GM18907 (cell line): ENCODE measurements at regions not wholly inside any gene's neighbourhood (a gene's known extent, or its start where the extent isn't known, plus 50 kb on each side); places are given as distances from the start of the nearest gene placed in this dataset.
"Not testable (repeated sequence)": the region's sequence is repeated elsewhere in the genome, so short reads cannot be mapped to it uniquely, and the experiment has no call there.

Experiments
- ATAC-seq: cut with Tn5 transposase; IDR thresholded peaks from one replicate; pipeline ENCODE4 v1.9.1; 2021; ENCODE audit warnings: mild to moderate bottlenecking, moderate library complexity; ENCODE audit not compliant: unreplicated experiment

GRCh38 chr7:142698429-142698828 is 50.8 kb upstream of the PRSS1 start:
- no peak for ATAC-seq

GRCh38 chr7:142697270-142697669 is 52.0 kb upstream of the PRSS1 start:
- no peak for ATAC-seq

- no peak for ATAC-seq
Measured at GRCh38 chr7:142696456-142697179, 52.7 kb upstream of the PRSS1 start.

- no peak for ATAC-seq
Measured at GRCh38 chr7:142693911-142694310, 55.4 kb upstream of the PRSS1 start.

- ATAC-seq: peak; percentile 55
Measured at GRCh38 chr7:142690554-142691182, 58.6 kb upstream of the PRSS1 start.

GRCh38 chr7:142689439-142690120 is 59.7 kb upstream of the PRSS1 start:
- ATAC-seq: no peak

- ATAC-seq: no peak
Measured at GRCh38 chr7:142685877-142686508, 63.3 kb upstream of the PRSS1 start.

- no peak for ATAC-seq
Measured at GRCh38 chr7:142681314-142682092, 67.8 kb upstream of the PRSS1 start.

- ATAC-seq: no peak
Measured at GRCh38 chr7:142671506-142671905, 77.8 kb upstream of the PRSS1 start.

GRCh38 chr7:142670511-142670910 is 78.8 kb upstream of the PRSS1 start:
- ATAC-seq: no peak

- no peak for ATAC-seq
Measured at GRCh38 chr7:142669074-142669654, 80.1 kb upstream of the PRSS1 start.

GRCh38 chr7:142668495-142668894 is 80.8 kb upstream of the PRSS1 start:
- ATAC-seq: no peak

GRCh38 chr7:142657376-142657775 is 91.9 kb upstream of the PRSS1 start:
- ATAC-seq: no peak

GRCh38 chr7:142654398-142654797 is 94.9 kb upstream of the PRSS1 start:
- ATAC-seq: no peak

- no peak for ATAC-seq
Measured at GRCh38 chr7:142647749-142648148, 101.5 kb upstream of the PRSS1 start.

- ATAC-seq: no peak
Measured at GRCh38 chr7:142646386-142647140, 102.7 kb upstream of the PRSS1 start.

- no peak for ATAC-seq
Measured at GRCh38 chr7:142645777-142646176, 103.5 kb upstream of the PRSS1 start.

GRCh38 chr7:142642316-142642715 is 107.0 kb upstream of the PRSS1 start:
- no peak for ATAC-seq

- ATAC-seq: not testable (repeated sequence)
Measured at GRCh38 chr7:142641252-142641651, 108.0 kb upstream of the PRSS1 start.

GRCh38 chr7:142638581-142638980 is 110.7 kb upstream of the PRSS1 start:
- no peak for ATAC-seq
